Osteoblast (primary cell): ENCODE measurements at regions not wholly inside any gene's neighbourhood (a gene's known extent, or its start where the extent isn't known, plus 50 kb on each side); places are given as distances from the start of the nearest gene placed in this dataset.

Source experiments
- DNase-seq: peaks from one replicate; pipeline ENCODE4 v3.0.0; 2011; ENCODE audit warnings: low spot score, mixed read lengths; ENCODE audit not compliant: insufficient read length; ENCODE audit errors: missing footprints
- H2AFZ ChIP-seq: 2 replicates; pipeline ENCODE4 v1.6.0; 2011; ENCODE audit warnings: mild to moderate bottlenecking, low read length
- H3K27ac ChIP-seq: 2 replicates; pipeline ENCODE4 v1.5.1; 2011; ENCODE audit warnings: mild to moderate bottlenecking, low read depth, low read length, moderate library complexity
- H3K27me3 ChIP-seq: 2 replicates; pipeline ENCODE4 v1.6.0; 2012; ENCODE audit warnings: mild to moderate bottlenecking, control low read depth, inconsistent platforms, low read length, moderate library complexity; ENCODE audit not compliant: insufficient read depth
- H3K36me3 ChIP-seq: 2 replicates; pipeline ENCODE4 v1.5.1; 2011; ENCODE audit warnings: mild to moderate bottlenecking, low read length, control low read depth, moderate library complexity; ENCODE audit not compliant: insufficient read depth
- H3K4me1 ChIP-seq: 2 replicates; pipeline ENCODE4 v1.5.1; 2011; ENCODE audit warnings: mild to moderate bottlenecking, low read length, control low read depth, moderate library complexity; ENCODE audit not compliant: insufficient read depth
- H3K4me2 ChIP-seq: 2 replicates; pipeline ENCODE4 v1.6.0; 2011; ENCODE audit warnings: mild to moderate bottlenecking, low read length; ENCODE audit not compliant: insufficient read depth
- H3K4me3 ChIP-seq: fragments of 200-600 bp; sonication (generic); 3 replicates; pipeline ENCODE4 v1.5.1; 2012; ENCODE audit warnings: mild to moderate bottlenecking, low read length, inconsistent platforms; ENCODE audit not compliant: insufficient read depth
- H3K79me2 ChIP-seq: 2 replicates; pipeline ENCODE4 v1.6.0; 2012; ENCODE audit warnings: mild to moderate bottlenecking, low read length, control low read depth, inconsistent platforms; ENCODE audit not compliant: insufficient read depth
- H3K9me3 ChIP-seq: 2 replicates; pipeline ENCODE4 v1.5.1; 2011; ENCODE audit warnings: low read depth, low read length, control low read depth
- H4K20me1 ChIP-seq: 2 replicates; pipeline ENCODE4 v1.6.0; 2012; ENCODE audit warnings: mild to moderate bottlenecking, low read length, control low read depth; ENCODE audit not compliant: insufficient read depth
- TF ChIP-seq, protein P1 (sequence below): IDR thresholded peaks from 2 replicates; pipeline ENCODE4 v1.5.1; 2011; ENCODE audit warnings: mild to moderate bottlenecking, low read depth, low read length, moderate library complexity; ENCODE audit errors: extremely low read depth

DNA sequence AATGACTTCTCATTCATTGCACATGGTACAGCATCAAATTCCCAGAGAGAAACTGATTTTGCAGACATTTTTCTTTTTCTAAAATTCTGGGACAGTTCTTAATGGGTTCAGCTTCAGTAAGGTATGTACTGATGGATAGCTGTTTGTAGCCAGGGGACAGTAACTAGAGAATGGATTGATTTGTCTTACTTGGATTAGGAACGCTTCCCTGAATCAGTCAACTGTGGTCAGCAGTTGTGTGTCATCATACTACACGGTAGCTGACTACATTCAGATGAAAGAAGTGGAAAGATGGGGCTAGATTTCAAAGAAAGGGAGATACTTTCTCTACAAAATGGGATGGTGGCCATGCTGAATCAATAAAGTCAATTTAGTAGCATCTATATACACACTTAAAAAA is 431.4 kb downstream of the GRB14 start:
- Histone ChIP-seq H2AFZ (no peak overlapping the region), H3K4me2 (no peak overlapping the region), H3K27ac (no peak overlapping the region), H3K79me2 (no peaks in the 10 kb centered on the region), H3K4me1 (no peaks in the 10 kb centered on the region), H3K36me3 (no peaks in the 10 kb centered on the region), H3K27me3 (no peaks in the 10 kb centered on the region), H3K4me3 (no peak overlapping the region), H4K20me1 (no peaks in the 10 kb centered on the region), H3K9me3 (no peaks in the 10 kb centered on the region)
- DNase-seq = no peak
- TF ChIP-seq, protein P1, sequence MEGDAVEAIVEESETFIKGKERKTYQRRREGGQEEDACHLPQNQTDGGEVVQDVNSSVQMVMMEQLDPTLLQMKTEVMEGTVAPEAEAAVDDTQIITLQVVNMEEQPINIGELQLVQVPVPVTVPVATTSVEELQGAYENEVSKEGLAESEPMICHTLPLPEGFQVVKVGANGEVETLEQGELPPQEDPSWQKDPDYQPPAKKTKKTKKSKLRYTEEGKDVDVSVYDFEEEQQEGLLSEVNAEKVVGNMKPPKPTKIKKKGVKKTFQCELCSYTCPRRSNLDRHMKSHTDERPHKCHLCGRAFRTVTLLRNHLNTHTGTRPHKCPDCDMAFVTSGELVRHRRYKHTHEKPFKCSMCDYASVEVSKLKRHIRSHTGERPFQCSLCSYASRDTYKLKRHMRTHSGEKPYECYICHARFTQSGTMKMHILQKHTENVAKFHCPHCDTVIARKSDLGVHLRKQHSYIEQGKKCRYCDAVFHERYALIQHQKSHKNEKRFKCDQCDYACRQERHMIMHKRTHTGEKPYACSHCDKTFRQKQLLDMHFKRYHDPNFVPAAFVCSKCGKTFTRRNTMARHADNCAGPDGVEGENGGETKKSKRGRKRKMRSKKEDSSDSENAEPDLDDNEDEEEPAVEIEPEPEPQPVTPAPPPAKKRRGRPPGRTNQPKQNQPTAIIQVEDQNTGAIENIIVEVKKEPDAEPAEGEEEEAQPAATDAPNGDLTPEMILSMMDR = no peak

DNA sequence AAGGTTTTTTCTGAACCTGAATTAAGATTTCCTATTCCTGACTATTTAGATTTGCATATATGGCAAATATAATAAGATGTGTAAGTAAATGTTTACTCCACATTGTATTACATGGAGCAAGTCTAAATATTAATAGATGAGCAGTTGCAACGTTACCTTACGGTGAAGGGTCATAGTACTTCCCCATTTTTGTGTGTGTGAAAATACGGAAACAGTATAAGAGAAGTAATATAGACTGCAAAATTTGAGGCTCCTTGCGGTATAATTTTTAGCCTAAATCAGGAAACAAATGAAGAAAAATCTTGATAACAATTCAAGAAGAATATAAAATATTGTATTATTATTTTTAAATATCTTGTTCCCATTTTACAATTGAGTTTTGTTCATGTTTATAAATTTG is 434.2 kb downstream of the GRB14 start:
- no peaks in the 10 kb centered on the region for H3K79me2 ChIP-seq
- TF ChIP-seq, protein P1 = no peak
- no peak overlapping the region for H3K4me2 ChIP-seq
- H4K20me1 ChIP-seq = no peaks in the 10 kb centered on the region
- no peak overlapping the region for H3K27ac ChIP-seq
- no peaks in the 10 kb centered on the region for H3K9me3 ChIP-seq
- H2AFZ ChIP-seq = no peak overlapping the region
- H3K4me3 ChIP-seq = no peak overlapping the region
- H3K36me3 ChIP-seq = no peaks in the 10 kb centered on the region
- no peak for DNase-seq
- H3K4me1 ChIP-seq = no peaks in the 10 kb centered on the region
- no peaks in the 10 kb centered on the region for H3K27me3 ChIP-seq

DNA sequence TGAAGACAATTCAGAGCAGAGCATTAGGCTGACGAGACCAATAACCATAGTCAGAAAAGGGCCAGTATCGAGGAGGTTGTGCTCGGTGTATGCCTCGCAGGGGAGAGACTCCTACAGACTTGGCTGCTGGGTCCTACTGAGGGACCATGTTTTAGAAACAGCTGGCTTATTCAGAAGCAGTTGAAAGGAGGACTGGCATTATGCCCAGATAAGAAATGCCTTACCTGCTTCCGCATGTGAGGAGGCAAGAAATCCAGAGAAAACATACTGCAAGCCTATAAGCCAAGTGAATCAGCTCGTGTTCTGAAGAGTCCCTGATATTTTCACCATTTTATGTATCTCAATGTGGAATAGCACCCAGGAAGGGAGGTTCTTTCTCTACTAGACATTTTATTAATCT is 434.7 kb downstream of the GRB14 start:
- H3K79me2 ChIP-seq = no peaks in the 10 kb centered on the region

DNA sequence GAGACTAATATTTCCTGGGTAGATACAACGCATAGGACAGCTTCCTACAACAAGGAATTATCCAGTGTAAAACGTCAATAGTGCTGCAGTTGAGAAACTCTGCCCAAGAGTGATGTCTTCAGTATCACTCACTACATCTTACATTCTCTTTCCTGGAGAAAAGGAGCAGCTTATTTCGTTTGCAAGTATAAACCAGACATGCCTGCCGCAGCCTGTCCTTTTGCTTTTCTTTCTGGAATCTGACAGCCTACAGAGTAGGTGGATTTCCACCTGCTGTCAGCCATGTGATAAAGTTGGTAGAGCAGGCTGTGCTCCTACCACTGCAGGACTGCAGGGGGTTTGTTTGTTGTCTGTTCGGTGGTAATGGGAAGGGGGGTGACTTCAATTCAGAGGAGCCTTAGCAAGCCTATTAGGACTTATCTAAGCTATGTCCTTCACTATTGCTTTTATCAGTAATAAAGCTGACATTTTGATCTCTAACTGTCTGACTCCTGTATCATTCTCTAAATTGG is 439.1 kb downstream of the GRB14 start:
- no peaks in the 10 kb centered on the region for H4K20me1 ChIP-seq
- no peak for DNase-seq
- H3K79me2 ChIP-seq = no peaks in the 10 kb centered on the region
- no peaks in the 10 kb centered on the region for H3K27me3 ChIP-seq
- no peaks in the 10 kb centered on the region for H3K36me3 ChIP-seq
- H3K4me1 ChIP-seq = no peaks in the 10 kb centered on the region
- TF ChIP-seq, protein P1 = no peak
- H3K4me3 ChIP-seq = no peak overlapping the region
- no peak overlapping the region for H2AFZ ChIP-seq
- H3K9me3 ChIP-seq = no peaks in the 10 kb centered on the region
- no peak overlapping the region for H3K4me2 ChIP-seq
- no peak overlapping the region for H3K27ac ChIP-seq

More for the DNA sequence above, 434.7 kb downstream of the GRB14 start:
- TF ChIP-seq, protein P1 = no peak
- Histone ChIP-seq H3K27me3 (no peaks in the 10 kb centered on the region), H3K36me3 (no peaks in the 10 kb centered on the region), H3K9me3 (no peaks in the 10 kb centered on the region), H3K4me3 (no peak overlapping the region), H2AFZ (peak overlapping the region; percentile 17), H4K20me1 (no peaks in the 10 kb centered on the region), H3K4me2 (no peak overlapping the region), H3K4me1 (no peaks in the 10 kb centered on the region), H3K27ac (no peak overlapping the region)
- DNase-seq = no peak
